NB4 (cell line): ENCODE measurements at regions not wholly inside any gene's neighbourhood (a gene's known extent, or its start where the extent isn't known, plus 50 kb on each side); places are given as distances from the start of the nearest gene placed in this dataset.

Experiments
- CTCF ChIP-seq: IDR thresholded peaks from one replicate; pipeline ENCODE4 v1.5.1; 2012; ENCODE audit warnings: low read depth, low read length
- MAX ChIP-seq: IDR thresholded peaks from 2 replicates; pipeline ENCODE4 v1.6.1; 2011; ENCODE audit warnings: low read depth, low read length
- POLR2A ChIP-seq: IDR thresholded peaks from 2 replicates; pipeline ENCODE4 v1.6.1; 2011; ENCODE audit warnings: mild to moderate bottlenecking; ENCODE audit not compliant: insufficient read length; ENCODE audit errors: extremely low read depth

- no peak for TF ChIP-seq CTCF
- no peak for TF ChIP-seq POLR2A
- no peak for TF ChIP-seq MAX
Measured at GRCh38 chrX:9137152-9137551, 103.2 kb upstream of the FAM9B start.
